H1 (cell line): ENCODE measurements at regions not wholly inside any gene's neighbourhood (a gene's known extent, or its start where the extent isn't known, plus 50 kb on each side); places are given as distances from the start of the nearest gene placed in this dataset.

ENCODE experiments used
- BRCA1 ChIP-seq: IDR thresholded peaks from 2 replicates; pipeline ENCODE4 v1.6.1; 2012; ENCODE audit warnings: low read depth, low read length, improper control_type of control experiment
- CTCF ChIP-seq, 3 experiments: IDR thresholded peaks; 1 replicate in 2 of 3; 2 replicates in 1 of 3; pipeline versions ENCODE4 v1.5.1 to v1.6.1; 2011; ENCODE audit warnings: low read length in 3 of 3, mild to moderate bottlenecking in 3 of 3, inconsistent platforms in 2 of 3, low read depth in 1 of 3, moderate library complexity in 1 of 3; ENCODE audit not compliant: insufficient read depth in 1 of 3; ENCODE audit errors: control extremely low read depth in 1 of 3
- EP300 ChIP-seq, 2 experiments: IDR thresholded peaks; 1 replicate in 1 of 2; 2 replicates in 1 of 2; pipeline ENCODE4 v1.6.1; 2011 to 2012; ENCODE audit warnings: low read depth in 2 of 2, low read length in 2 of 2, mild to moderate bottlenecking in 2 of 2, borderline replicate concordance in 1 of 2, inconsistent platforms in 1 of 2, moderate library complexity in 1 of 2
- SIRT6 ChIP-seq: IDR thresholded peaks from one replicate; pipeline ENCODE4 v1.7.1; 2012; ENCODE audit warnings: low read length, inconsistent platforms
- ZNF274 ChIP-seq: IDR thresholded peaks from 2 replicates; pipeline ENCODE4 v1.7.0; 2012; ENCODE audit warnings: low read length, borderline replicate concordance; ENCODE audit errors: extremely low read depth

GRCh38 chr19:28137772-28138171, 1075.2 kb downstream of the UQCRFS1 start (continued):
- TF ChIP-seq CTCF (IDR thresholded peaks at IDR 0.05; ENCODE audit: control extremely low read depth in 1 of 3, insufficient read depth in 1 of 3, low read depth in 1 of 3, low read length in 3 of 3) (no peak), SIRT6 (no peak), BRCA1 (no peak), EP300 (IDR thresholded peaks at IDR 0.05; ENCODE audit: borderline replicate concordance in 1 of 2, low read depth in 2 of 2, low read length in 2 of 2) (no peak), ZNF274 (no peak)
